ENCODE measurements at regions not wholly inside any gene's neighbourhood (a gene's known extent, or its start where the extent isn't known, plus 50 kb on each side); places are given as distances from the start of the nearest gene placed in this dataset.

DNA sequence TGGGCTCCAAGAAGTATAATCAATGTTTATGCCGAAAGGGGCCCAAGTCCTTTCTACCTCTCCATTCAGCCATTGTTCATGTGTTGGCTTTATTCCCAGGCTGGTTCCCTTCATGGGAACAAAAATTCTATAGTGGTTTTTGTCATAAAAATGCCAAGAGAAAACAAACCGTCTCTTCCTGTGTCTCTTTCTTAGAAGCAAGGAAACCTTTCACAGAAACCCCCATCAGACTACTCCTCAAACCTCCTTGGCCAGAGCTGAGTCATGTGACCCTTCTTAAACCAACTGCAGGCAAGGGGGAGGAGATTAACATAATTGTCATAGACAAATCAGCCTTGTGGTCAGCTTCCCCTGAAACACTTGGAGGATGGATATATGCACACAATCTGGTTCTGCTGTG lies 75.1 kb upstream of the TANK start:
- TF ChIP-seq, protein P1, sequence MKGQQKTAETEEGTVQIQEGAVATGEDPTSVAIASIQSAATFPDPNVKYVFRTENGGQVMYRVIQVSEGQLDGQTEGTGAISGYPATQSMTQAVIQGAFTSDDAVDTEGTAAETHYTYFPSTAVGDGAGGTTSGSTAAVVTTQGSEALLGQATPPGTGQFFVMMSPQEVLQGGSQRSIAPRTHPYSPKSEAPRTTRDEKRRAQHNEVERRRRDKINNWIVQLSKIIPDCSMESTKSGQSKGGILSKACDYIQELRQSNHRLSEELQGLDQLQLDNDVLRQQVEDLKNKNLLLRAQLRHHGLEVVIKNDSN (IDR thresholded peaks at IDR 0.05): peak; percentile 59; the same call in 1 of the 2 replicates
- no peak for TF ChIP-seq NFIC (IDR thresholded peaks at IDR 0.05)

DNA sequence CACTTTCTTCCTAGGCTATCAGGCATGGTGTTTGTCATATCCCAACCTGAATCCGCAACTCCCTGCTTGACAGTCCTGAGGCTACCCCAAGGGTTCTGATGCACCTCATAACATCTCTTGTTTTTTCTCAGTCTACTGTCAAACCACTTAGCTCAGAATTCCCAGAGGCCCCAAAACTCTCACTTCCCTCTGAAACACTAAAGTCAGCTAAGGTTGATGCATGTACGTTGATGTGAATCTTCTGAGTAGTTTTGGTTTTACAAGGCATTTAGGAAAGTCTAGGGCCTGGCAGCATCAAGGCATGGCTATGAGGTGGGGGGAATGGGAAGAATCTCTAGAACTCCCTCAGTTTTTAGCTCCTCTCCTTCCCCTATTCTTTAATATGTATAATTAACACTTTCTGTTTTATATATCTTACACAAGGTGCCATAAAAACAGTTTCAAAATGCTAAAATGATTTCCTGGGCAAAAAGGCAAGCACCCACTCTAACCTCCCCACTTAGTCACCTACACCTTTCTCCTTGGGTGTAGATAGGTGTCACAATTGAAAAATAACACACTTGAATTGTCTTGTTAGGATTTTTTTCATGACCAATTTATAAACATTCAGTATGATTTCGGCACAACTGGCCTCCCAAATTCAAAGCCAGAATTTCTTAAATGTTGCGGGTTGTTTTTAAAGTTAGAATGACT lies 71.4 kb upstream of the TANK start:
- TF ChIP-seq EGR1 (IDR thresholded peaks at IDR 0.05) (no peak), CEBPB (IDR thresholded peaks at IDR 0.05) (no peak), TEAD4 (IDR thresholded peaks at IDR 0.05) (no peak), CREB1 (IDR thresholded peaks at IDR 0.05; ENCODE audit: low read depth) (no peak), YY1 (IDR thresholded peaks at IDR 0.05; ENCODE audit: low read depth) (no peak), RAD21 (IDR thresholded peaks at IDR 0.05; ENCODE audit: low read depth) (no peak), FOXM1 (IDR thresholded peaks at IDR 0.05; ENCODE audit: borderline replicate concordance, low read depth) (no peak), TCF12 (IDR thresholded peaks at IDR 0.05; ENCODE audit: low read depth) (no peak), ZBTB7A (IDR thresholded peaks at IDR 0.05; ENCODE audit: low read depth) (no peak)
- TF ChIP-seq, protein P1 (IDR thresholded peaks at IDR 0.05): no peak
- TF ChIP-seq, protein P2, sequence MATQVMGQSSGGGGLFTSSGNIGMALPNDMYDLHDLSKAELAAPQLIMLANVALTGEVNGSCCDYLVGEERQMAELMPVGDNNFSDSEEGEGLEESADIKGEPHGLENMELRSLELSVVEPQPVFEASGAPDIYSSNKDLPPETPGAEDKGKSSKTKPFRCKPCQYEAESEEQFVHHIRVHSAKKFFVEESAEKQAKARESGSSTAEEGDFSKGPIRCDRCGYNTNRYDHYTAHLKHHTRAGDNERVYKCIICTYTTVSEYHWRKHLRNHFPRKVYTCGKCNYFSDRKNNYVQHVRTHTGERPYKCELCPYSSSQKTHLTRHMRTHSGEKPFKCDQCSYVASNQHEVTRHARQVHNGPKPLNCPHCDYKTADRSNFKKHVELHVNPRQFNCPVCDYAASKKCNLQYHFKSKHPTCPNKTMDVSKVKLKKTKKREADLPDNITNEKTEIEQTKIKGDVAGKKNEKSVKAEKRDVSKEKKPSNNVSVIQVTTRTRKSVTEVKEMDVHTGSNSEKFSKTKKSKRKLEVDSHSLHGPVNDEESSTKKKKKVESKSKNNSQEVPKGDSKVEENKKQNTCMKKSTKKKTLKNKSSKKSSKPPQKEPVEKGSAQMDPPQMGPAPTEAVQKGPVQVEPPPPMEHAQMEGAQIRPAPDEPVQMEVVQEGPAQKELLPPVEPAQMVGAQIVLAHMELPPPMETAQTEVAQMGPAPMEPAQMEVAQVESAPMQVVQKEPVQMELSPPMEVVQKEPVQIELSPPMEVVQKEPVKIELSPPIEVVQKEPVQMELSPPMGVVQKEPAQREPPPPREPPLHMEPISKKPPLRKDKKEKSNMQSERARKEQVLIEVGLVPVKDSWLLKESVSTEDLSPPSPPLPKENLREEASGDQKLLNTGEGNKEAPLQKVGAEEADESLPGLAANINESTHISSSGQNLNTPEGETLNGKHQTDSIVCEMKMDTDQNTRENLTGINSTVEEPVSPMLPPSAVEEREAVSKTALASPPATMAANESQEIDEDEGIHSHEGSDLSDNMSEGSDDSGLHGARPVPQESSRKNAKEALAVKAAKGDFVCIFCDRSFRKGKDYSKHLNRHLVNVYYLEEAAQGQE (IDR thresholded peaks at IDR 0.05; ENCODE audit: low read depth): no peak

DNA sequence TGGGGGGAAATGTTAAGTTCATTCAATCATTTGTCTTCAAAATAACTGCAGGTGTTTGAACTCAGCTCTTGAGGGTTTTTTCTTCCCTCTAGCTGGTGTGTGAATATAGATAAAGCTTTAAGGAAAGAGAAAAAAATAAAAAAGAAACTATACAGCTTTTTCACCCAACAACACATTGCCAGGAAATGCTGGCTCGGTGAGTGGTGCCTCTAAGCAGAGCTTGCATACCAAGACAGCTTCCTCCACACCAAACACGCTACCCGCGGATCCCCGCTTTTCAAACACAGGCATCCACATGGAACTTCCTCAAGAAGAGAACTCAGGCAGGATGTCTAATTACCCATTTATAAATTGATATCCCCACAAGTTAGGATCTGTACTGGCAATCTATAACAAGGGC lies 69.8 kb upstream of the TANK start:
- TF ChIP-seq, protein P2 (IDR thresholded peaks at IDR 0.05; ENCODE audit: low read depth): no peak

DNA sequence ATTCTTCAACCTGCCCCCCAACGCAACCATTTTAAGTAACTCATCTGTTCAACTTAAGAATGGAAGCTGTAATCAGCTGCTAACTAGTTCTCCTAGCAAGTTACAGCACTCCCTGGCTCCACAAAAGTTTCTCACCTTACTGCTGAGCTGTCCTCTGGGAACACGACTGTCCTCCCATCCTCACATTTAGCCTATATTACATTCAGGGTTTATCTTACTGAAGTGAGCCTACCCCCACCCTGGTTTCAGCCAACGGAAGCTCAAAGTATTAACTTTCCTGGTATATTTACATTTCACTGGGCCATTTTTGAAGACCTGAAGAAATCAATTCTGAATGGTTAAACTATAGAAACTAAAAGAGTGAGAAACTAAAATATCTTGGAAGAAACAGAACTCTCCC lies 64.9 kb upstream of the TANK start:
- TF ChIP-seq, protein P3, sequence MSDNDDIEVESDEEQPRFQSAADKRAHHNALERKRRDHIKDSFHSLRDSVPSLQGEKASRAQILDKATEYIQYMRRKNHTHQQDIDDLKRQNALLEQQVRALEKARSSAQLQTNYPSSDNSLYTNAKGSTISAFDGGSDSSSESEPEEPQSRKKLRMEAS (IDR thresholded peaks at IDR 0.05): no peak
- TF ChIP-seq CREB1 (IDR thresholded peaks at IDR 0.05; ENCODE audit: low read depth): no peak
- TF ChIP-seq EGR1 (IDR thresholded peaks at IDR 0.05): no peak
- TF ChIP-seq YY1 (IDR thresholded peaks at IDR 0.05; ENCODE audit: low read depth): no peak
- TF ChIP-seq, protein P1 (IDR thresholded peaks at IDR 0.05): no peak
- no peak for TF ChIP-seq ZBTB7A (IDR thresholded peaks at IDR 0.05; ENCODE audit: low read depth)
- TF ChIP-seq TEAD4 (IDR thresholded peaks at IDR 0.05): no peak

DNA sequence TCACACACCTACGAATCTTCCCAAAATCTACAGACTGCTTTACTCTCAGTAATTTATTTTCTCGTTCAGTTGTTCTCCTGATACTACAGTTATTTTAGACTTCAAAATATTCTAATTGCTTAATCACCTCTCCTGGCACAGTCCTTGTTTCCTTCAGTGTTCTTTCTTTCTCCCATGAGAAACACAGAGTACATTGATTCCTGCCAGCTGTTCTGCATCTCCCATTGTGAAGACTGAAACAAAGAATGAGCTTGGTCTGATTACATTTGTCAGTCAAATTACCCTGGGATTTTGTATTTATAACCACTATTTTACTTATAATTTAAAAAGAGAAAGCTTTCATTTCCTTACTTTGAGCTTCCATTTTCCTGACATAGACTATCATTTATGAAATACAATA lies 63.9 kb upstream of the TANK start:
- TF ChIP-seq FOXM1 (IDR thresholded peaks at IDR 0.05; ENCODE audit: borderline replicate concordance, low read depth) (no peak), NFIC (IDR thresholded peaks at IDR 0.05) (no peak), TEAD4 (IDR thresholded peaks at IDR 0.05) (no peak), YY1 (IDR thresholded peaks at IDR 0.05; ENCODE audit: low read depth) (no peak), TAF1 (IDR thresholded peaks at IDR 0.05; ENCODE audit: low read depth) (no peak), ZBTB7A (IDR thresholded peaks at IDR 0.05; ENCODE audit: low read depth) (no peak), CEBPB (IDR thresholded peaks at IDR 0.05) (no peak), TCF12 (IDR thresholded peaks at IDR 0.05; ENCODE audit: low read depth) (no peak), CREB1 (IDR thresholded peaks at IDR 0.05; ENCODE audit: low read depth) (no peak), EP300 (IDR thresholded peaks at IDR 0.05; ENCODE audit: borderline replicate concordance) (no peak), RAD21 (IDR thresholded peaks at IDR 0.05; ENCODE audit: low read depth) (no peak), EGR1 (IDR thresholded peaks at IDR 0.05) (no peak)
- TF ChIP-seq, protein P3 (IDR thresholded peaks at IDR 0.05): no peak
- TF ChIP-seq, protein P1 (IDR thresholded peaks at IDR 0.05): no peak
- TF ChIP-seq, protein P2 (IDR thresholded peaks at IDR 0.05; ENCODE audit: low read depth): no peak

Measured in Ishikawa (cell line).